ENCODE measurements at regions not wholly inside any gene's neighbourhood (a gene's known extent, or its start where the extent isn't known, plus 50 kb on each side); places are given as distances from the start of the nearest gene placed in this dataset.

GRCh38 chr3:28994161-28994905 is 286.5 kb upstream of the RBMS3 start:
- H3K4me3 ChIP-seq (ENCODE audit: low read depth, low read length): no peak overlapping the region
- TF ChIP-seq CTCF (IDR thresholded peaks at IDR 0.05; ENCODE audit: low read depth, low read length): no peak
- in situ Hi-C loops (cut with HindIII; ENCODE audit: low sequenced_read_pairs): no loop called here
- no peak for DNase-seq (ENCODE audit: low read depth, low spot score)

GRCh38 chr3:29004885-29005599 is 275.8 kb upstream of the RBMS3 start:
- no peak for DNase-seq (ENCODE audit: low read depth, low spot score)

GRCh38 chr3:29005862-29006261 is 275.0 kb upstream of the RBMS3 start:
- TF ChIP-seq CTCF (IDR thresholded peaks at IDR 0.05; ENCODE audit: low read depth, low read length): no peak
- in situ Hi-C loops (cut with HindIII; ENCODE audit: low sequenced_read_pairs): no loop called here
- no peak overlapping the region for H3K4me3 ChIP-seq (ENCODE audit: low read depth, low read length)
- DNase-seq (ENCODE audit: low read depth, low spot score): no peak

More at GRCh38 chr3:29004885-29005599, 275.8 kb upstream of the RBMS3 start:
- in situ Hi-C loops (cut with HindIII; ENCODE audit: low sequenced_read_pairs): no loop called here
- TF ChIP-seq CTCF (IDR thresholded peaks at IDR 0.05; ENCODE audit: low read depth, low read length): no peak
- H3K4me3 ChIP-seq (ENCODE audit: low read depth, low read length): no peak overlapping the region

GRCh38 chr3:29011441-29011840 is 269.4 kb upstream of the RBMS3 start:
- in situ Hi-C loops (cut with HindIII; ENCODE audit: low sequenced_read_pairs): no loop called here
- no peak for TF ChIP-seq CTCF (IDR thresholded peaks at IDR 0.05; ENCODE audit: low read depth, low read length)
- DNase-seq (ENCODE audit: low read depth, low spot score): no peak
- H3K4me3 ChIP-seq (ENCODE audit: low read depth, low read length): no peak overlapping the region

- no peak for TF ChIP-seq CTCF (IDR thresholded peaks at IDR 0.05; ENCODE audit: low read depth, low read length)
- no peak overlapping the region for H3K4me3 ChIP-seq (ENCODE audit: low read depth, low read length)
- no peak for DNase-seq (ENCODE audit: low read depth, low spot score)
- in situ Hi-C loops (cut with HindIII; ENCODE audit: low sequenced_read_pairs): no loop called here
Observed at GRCh38 chr3:29011966-29012365, 268.9 kb upstream of the RBMS3 start.

- in situ Hi-C loops (cut with HindIII; ENCODE audit: low sequenced_read_pairs): no loop called here
- no peak for DNase-seq (ENCODE audit: low read depth, low spot score)
Observed at GRCh38 chr3:29022976-29023375, 257.9 kb upstream of the RBMS3 start.

More at GRCh38 chr3:29022976-29023375, 257.9 kb upstream of the RBMS3 start:
- H3K4me3 ChIP-seq (ENCODE audit: low read depth, low read length): no peak overlapping the region
- no peak for TF ChIP-seq CTCF (IDR thresholded peaks at IDR 0.05; ENCODE audit: low read depth, low read length)

Data from astrocyte of the spinal cord (primary cell).